ENCODE measurements at regions not wholly inside any gene's neighbourhood (a gene's known extent, or its start where the extent isn't known, plus 50 kb on each side); places are given as distances from the start of the nearest gene placed in this dataset.

GRCh38 chr6:19892260-19892659 lies 55.1 kb downstream of the ID4 start:
- DNase-seq (ENCODE audit: insufficient read length, low spot score, missing footprints), result peak; percentile 17
- Histone ChIP-seq H3K36me3 (ENCODE audit: insufficient read depth, low read length) (no peaks in the 10 kb centered on the region), H3K4me2 (ENCODE audit: insufficient read depth, low read length) (no peak overlapping the region), H3K4me3 (ENCODE audit: insufficient read depth, low read length) (no peak overlapping the region), H3K79me2 (ENCODE audit: insufficient read depth, low read length) (no peaks in the 10 kb centered on the region), H3K4me1 (ENCODE audit: insufficient read depth, low read length) (no peaks in the 10 kb centered on the region), H2AFZ (ENCODE audit: low read length) (no peak overlapping the region), H3K9me3 (ENCODE audit: low read depth, low read length) (no peaks in the 10 kb centered on the region), H4K20me1 (ENCODE audit: insufficient read depth, low read length) (no peaks in the 10 kb centered on the region), H3K27ac (ENCODE audit: low read depth, low read length) (no peak overlapping the region), H3K27me3 (ENCODE audit: insufficient read depth, low read length) (no peaks in the 10 kb centered on the region)
- TF ChIP-seq CTCF (IDR thresholded peaks at IDR 0.05; ENCODE audit: extremely low read depth, low read depth, low read length), result no peak

GRCh38 chr6:19895866-19896692 lies 58.9 kb downstream of the ID4 start:
- no peak for TF ChIP-seq CTCF (IDR thresholded peaks at IDR 0.05; ENCODE audit: extremely low read depth, low read depth, low read length)
- Histone ChIP-seq H3K27me3 (ENCODE audit: insufficient read depth, low read length) (no peaks in the 10 kb centered on the region), H4K20me1 (ENCODE audit: insufficient read depth, low read length) (no peaks in the 10 kb centered on the region), H3K4me3 (ENCODE audit: insufficient read depth, low read length) (no peak overlapping the region), H3K27ac (ENCODE audit: low read depth, low read length) (no peak overlapping the region), H2AFZ (ENCODE audit: low read length) (no peak overlapping the region), H3K4me2 (ENCODE audit: insufficient read depth, low read length) (no peak overlapping the region), H3K79me2 (ENCODE audit: insufficient read depth, low read length) (no peaks in the 10 kb centered on the region), H3K9me3 (ENCODE audit: low read depth, low read length) (no peaks in the 10 kb centered on the region), H3K4me1 (ENCODE audit: insufficient read depth, low read length) (no peaks in the 10 kb centered on the region), H3K36me3 (ENCODE audit: insufficient read depth, low read length) (no peaks in the 10 kb centered on the region)
- no peak for DNase-seq (ENCODE audit: insufficient read length, low spot score, missing footprints)

- Histone ChIP-seq H3K79me2 (ENCODE audit: insufficient read depth, low read length) (no peaks in the 10 kb centered on the region), H4K20me1 (ENCODE audit: insufficient read depth, low read length) (no peaks in the 10 kb centered on the region), H3K27me3 (ENCODE audit: insufficient read depth, low read length) (no peaks in the 10 kb centered on the region), H2AFZ (ENCODE audit: low read length) (no peak overlapping the region), H3K27ac (ENCODE audit: low read depth, low read length) (no peak overlapping the region), H3K36me3 (ENCODE audit: insufficient read depth, low read length) (no peaks in the 10 kb centered on the region), H3K9me3 (ENCODE audit: low read depth, low read length) (no peaks in the 10 kb centered on the region), H3K4me1 (ENCODE audit: insufficient read depth, low read length) (no peaks in the 10 kb centered on the region), H3K4me2 (ENCODE audit: insufficient read depth, low read length) (no peak overlapping the region), H3K4me3 (ENCODE audit: insufficient read depth, low read length) (no peak overlapping the region)
- no peak for TF ChIP-seq CTCF (IDR thresholded peaks at IDR 0.05; ENCODE audit: extremely low read depth, low read depth, low read length)
- peak; percentile 18 for DNase-seq (ENCODE audit: insufficient read length, low spot score, missing footprints)
Observed at GRCh38 chr6:19896693-19897010, 59.5 kb downstream of the ID4 start.

GRCh38 chr6:19898141-19898740 lies 61.1 kb downstream of the ID4 start:
- Histone ChIP-seq H3K79me2 (ENCODE audit: insufficient read depth, low read length) (no peaks in the 10 kb centered on the region), H2AFZ (ENCODE audit: low read length) (no peak overlapping the region), H3K27ac (ENCODE audit: low read depth, low read length) (no peak overlapping the region), H3K4me1 (ENCODE audit: insufficient read depth, low read length) (no peaks in the 10 kb centered on the region), H3K27me3 (ENCODE audit: insufficient read depth, low read length) (no peaks in the 10 kb centered on the region), H4K20me1 (ENCODE audit: insufficient read depth, low read length) (no peaks in the 10 kb centered on the region), H3K4me3 (ENCODE audit: insufficient read depth, low read length) (no peak overlapping the region), H3K9me3 (ENCODE audit: low read depth, low read length) (no peaks in the 10 kb centered on the region), H3K4me2 (ENCODE audit: insufficient read depth, low read length) (no peak overlapping the region), H3K36me3 (ENCODE audit: insufficient read depth, low read length) (no peaks in the 10 kb centered on the region)
- no peak for TF ChIP-seq CTCF (IDR thresholded peaks at IDR 0.05; ENCODE audit: extremely low read depth, low read depth, low read length)
- DNase-seq (ENCODE audit: insufficient read length, low spot score, missing footprints), result peak; percentile 31

All from osteoblast (primary cell).